SW 1271 (cell line): ENCODE measurements at regions not wholly inside any gene's neighbourhood (a gene's known extent, or its start where the extent isn't known, plus 50 kb on each side); places are given as distances from the start of the nearest gene placed in this dataset.
"Not testable (repeated sequence)": the region's sequence is repeated elsewhere in the genome, so short reads cannot be mapped to it uniquely, and the experiment has no call there.

Experiments used
- DNase-seq, 2 experiments: peaks; one replicate each; lab custom pipeline; 2025; lab: John Stamatoyannopoulos, UW

DNA sequence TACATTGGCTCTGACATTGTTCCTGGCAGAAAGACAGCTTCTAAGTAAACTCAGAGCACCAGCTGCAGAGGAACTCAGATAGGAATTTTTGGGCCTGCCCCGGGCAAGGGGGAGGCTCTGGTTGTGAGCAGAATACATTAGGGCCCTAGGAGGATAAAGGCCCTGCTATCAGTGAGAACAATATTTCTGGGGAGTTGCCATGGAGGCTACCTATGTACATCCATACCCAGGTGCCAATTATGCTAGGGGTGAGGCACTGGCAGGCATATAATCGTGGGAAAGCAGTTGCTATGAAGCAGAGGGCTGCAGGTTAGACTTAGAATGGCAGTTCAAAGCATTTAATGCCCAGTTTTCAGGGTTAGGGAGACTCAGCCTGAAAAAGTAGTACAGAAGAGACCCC, 273.5 kb upstream of the EDA2R start:
- DNase-seq: no peak

DNA sequence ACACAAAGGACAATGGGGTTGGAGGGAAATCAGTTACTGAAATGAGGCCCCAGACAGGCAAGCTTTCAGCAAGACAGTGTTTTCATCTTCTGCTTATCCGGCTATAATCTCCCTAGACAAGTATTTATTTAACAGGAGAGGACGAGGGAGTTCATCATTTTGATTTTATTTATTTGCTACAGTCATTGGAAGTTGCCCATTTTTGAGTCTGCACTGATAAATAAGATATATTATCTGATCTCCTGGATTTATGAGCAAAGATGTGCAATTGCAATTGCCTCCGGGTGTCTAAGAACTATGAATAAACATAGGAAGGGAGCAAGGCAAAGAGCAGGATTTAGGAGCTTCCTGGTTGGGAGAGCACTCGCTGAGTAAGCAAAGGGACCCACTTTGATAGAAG, 263.2 kb upstream of the EDA2R start:
- no peak for DNase-seq

DNA sequence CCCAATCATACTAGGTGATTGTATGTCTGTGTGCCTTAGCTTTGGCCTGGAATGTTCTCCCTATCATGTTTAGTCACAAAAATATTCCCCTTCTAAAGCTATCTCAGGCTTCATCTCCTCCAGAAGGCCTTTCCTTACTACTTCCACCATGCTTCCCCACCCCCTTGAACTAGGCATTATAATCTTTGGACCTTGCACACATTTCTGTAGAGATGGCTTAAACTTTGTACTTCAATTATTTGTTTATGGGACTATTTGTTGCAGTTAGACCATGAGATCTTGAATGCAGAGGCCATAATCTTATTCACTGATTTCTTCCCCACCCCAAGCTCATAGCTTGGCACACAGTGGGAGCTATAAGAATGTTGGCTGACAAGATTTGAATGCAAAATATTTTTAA, 262.0 kb upstream of the EDA2R start:
- DNase-seq: no peak

DNA sequence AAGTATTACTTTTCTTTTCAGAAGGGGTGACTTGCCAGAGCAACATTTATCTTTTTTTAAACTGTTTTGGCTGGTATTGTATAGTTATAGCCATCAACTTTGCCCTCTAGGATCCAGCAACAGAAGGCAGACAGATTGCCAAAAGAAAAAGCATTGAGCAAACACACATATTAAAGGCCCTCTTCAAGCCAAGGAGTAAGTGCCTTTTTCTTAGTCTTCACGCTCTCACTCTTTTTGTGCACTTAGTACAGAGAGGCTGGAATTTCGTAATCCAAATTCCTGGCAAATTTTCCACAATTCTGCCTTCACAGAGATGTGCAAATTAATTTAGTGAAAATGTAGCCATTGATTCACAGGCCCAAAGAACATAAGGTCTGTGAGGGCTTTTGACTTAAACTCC, 253.1 kb upstream of the EDA2R start:
- DNase-seq: no peak

DNA sequence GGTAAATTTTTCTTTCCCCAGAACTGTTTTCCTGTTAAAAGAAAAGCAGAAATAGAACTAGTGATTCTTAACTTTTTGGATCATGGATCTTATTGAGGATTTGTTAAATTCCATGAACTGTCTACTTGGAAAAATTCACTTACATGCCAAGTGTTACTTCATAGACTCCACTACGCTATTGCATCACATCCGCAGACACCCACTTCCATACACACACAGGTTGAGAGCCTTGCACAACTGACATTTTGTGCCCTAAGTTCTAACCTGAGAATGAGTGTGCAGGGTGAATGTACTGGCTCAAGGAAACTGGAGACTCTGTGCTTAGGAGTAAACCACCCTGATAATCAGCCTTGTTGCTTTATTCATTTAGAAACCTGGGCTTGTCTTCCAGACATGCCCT, 250.5 kb upstream of the EDA2R start:
- no peak for DNase-seq

DNA sequence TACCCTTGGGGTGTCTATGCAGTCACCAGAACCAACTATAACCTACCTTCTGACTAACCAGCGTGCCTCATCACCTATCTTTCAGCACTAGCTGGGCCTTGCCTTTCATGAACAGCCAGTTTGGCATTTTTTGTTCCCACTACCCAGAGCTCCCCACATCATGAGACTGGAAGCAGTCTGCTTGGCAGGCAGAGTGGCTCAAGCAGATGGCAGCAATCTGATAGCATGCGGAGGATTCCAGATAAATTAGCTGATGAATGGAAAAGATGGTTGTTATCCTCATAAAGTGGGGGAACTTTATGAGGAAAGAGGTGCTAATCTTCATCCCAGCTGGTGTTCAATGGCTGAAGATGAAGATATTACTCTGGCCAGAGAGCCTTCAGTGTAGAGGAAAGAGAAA, 243.2 kb upstream of the EDA2R start:
- no peak for DNase-seq

DNA sequence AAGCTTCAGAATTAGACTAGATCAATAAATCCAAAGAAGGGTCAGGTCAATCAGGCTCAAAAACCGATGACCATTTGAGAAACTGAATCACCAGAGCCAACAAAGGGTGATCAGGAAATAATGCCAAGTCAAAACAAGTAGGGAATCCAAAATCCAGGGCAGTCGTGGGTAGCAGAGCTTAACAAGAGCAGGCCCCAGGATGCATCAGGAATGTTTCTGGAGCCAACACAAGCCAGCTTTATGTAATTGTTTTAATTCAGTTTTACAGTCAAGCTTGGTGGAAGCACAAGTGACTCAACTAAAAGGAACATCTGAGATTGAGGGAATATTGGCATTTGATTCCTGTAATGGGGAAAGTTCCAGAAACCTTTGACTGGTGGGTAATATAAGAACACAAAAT, 237.9 kb upstream of the EDA2R start:
- no peak for DNase-seq

DNA sequence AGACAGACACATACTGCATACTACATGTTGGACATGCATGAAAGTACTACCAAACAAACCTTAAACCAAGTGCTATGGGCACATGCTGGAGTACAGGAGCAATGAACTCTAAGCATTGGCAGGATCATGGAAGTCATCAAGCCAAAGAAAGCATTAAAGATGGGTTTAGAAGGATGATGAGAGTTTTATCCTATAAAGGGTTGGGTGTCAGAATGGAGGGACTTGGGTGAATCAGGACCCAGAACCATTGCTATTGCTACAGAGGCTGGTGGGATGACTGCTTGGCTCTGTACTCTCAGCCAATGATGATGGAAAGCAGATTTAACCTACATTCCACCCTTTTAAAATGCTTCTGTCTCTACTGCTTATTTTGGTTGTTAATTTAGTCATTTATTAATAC, 233.9 kb upstream of the EDA2R start:
- DNase-seq: peak in 1 of 2 experiments; percentile 0

DNA sequence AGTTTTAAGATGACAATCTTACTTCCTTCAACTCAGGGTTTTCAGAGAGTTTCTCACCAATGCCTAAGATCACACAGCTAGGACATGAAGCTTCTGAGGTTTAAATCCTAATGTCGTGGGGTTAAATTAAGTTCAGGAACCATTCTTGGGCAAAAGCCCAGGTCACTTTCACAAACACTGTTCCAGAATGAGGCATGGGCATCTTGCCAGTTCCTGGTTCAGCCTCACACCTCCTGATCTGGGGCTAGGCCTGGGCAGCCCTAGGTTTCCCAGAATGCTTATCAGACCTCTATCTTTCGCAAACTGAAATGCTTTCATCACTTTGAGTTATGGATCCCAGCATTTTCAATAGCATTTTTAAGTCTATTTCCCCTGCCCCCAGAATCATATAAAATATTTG, 224.8 kb upstream of the EDA2R start:
- DNase-seq: no peak

DNA sequence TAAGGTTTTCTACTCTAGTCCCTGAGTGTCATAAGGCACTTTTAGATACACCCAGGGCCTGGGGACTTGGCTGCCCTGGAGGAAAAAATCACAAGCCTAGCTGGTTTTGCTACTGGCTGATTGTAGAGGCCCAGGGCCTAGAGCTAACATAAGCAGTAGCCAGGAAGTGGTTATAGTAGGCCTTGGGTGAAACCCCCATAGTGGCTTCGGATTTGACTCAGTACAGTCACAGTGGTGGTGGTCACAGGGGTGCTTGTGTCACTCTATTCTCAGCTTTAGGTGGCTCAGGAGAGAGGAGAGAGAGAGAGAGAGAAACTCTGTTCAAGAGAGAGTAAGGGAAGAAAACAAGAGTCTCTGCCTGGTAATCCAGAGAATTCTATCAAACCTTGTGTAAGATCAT, 194.5 kb upstream of the EDA2R start:
- DNase-seq: no peak

DNA sequence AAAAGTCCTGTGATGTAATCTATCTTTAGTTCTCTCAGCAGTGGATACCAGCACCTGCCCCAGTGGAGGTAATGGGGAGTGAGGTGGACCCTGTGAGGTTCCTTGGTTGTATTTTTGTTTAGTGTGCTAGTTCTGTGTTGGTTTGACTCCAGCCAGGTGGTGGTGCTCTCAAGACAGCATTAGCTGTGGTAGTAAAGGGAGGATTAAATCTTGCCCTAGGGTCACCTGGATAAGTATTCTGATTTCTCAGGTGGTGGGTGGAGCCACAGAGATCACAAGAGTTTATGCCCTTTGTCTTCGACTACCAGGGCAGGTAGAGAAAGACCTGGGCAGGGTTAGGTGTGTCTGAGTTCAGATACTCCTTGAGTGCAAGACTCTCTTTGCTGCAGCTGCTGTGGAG, 176.3 kb upstream of the EDA2R start:
- DNase-seq: no peak

DNA sequence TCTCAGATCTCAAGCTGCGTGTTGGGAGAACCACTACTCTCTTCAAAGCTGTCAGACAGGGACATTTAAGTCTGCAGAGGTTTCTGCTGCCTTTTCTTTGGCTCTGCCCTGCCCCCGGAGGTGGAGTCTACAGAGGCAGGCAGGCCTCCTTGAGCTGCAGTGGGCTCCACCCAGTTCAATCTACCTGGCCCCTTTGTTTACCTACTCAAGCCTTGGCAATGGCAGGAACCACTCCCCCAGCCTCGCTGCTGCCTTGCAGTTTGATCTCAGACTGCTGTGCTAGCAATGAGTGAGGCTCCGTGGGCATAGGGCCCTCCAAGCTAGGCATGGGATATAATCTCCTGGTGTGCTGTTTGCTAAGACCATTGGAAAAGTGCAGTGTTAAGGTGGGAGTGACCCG, 155.6 kb upstream of the EDA2R start:
- not testable (repeated sequence) for DNase-seq

DNA sequence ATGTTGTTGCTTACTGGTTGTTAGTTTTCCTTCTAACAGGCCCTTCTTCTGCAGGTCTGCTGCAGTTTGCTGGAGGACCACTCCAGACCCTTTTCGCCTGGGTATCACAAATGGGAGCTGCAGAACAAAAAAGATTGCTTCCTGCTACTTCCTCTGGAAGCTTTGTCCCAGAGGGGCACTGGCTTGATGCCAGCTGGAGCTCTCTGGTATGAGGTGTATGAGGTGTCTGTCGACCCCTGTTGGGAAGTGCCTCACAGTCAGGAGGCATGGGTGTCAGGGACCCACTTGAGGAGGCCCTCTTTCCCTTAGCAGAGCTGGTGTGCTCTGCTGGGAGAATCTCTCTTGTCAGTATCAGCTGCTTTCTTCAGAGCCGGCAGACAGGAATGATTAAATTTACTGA, 127.4 kb upstream of the EDA2R start:
- DNase-seq: no peak

DNA sequence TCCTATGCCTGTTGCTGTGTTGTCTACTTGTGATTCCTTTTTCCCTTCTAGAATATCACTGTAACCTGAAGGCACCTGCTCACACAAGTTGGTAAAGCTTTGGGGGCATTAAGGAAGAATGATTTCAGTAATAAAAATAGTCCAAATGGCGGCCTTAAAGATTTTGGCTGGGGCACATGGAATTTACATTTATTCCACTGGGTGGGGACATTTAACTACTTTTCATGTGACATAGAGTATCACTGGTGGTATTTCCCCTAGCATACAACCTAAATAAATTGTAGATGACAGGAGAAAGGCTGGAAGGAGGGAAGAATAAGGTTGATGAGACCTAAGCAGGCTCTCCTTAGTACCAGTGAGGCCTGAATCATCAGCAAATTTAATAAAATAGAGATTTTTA, 121.8 kb upstream of the EDA2R start:
- DNase-seq: peak in 1 of 2 experiments; percentile 0

DNA sequence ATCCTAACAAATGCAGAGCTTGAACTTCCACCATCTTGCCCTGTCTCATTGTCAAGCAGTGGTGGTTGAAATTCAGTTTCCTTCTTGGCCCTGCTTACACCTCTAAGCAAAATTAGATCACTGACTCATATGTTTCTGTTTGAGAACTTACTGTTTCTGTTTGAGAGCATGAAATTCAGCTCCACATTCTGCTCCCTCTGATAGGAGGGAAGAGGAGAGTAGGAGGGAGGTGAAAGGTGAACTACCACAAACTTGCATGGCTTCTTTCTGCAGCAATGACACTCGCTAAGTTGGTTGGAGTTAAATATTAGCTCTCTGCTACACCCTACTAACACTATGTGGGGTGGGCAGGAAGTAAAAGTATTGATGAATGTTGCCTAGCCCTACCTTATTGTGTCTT, 117.8 kb upstream of the EDA2R start:
- DNase-seq: no peak

DNA sequence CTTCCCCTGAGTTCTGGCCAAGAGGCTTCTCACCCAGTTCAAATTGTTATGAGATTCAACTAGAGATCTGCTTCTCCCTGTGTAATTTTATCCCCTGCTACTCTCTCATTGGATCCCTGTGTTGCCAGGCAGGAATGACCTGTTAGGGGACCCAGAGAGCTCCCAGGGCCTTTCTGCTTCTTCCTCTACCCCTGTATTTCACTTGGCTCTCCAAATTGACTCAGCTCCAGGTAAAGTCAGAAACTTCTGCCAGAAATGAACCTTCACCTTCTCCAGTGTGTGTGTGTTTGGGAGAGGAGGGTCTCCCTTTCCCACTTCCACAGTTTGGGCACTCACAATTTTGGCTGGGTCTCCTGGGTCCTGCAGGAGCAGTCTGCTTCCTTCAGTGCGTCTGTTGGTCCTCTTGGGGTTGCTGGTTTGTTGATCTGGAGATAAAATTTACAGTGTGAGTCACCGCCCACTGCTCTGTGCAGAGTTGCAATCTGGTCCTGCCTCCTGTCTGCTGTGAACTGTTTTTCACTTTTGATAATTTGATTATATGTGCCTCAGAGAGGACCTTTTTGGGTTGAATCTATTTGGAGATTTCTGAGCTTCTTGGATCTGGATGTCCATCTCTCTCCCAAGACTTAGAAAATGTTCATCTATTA, 112.4 kb upstream of the EDA2R start:
- DNase-seq: no peak

DNA sequence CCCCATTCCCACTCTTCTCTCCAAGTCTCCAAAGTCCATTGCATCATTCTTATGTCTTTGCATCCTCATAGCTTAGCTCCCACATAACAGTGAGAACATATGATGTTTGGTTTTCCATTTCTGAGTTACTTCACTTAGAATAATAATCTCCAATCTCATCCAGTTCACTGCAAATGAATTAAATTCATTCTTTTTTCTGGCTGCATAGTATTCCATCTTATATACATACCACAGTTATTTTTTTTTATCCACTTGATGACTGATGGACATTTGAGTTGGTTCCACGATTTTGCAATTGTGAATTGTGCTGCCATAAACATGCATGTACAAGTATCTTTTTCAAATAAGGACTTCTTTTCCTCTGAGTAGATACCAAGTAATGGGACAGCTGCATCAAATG, 105.6 kb upstream of the EDA2R start:
- not testable (repeated sequence) for DNase-seq

DNA sequence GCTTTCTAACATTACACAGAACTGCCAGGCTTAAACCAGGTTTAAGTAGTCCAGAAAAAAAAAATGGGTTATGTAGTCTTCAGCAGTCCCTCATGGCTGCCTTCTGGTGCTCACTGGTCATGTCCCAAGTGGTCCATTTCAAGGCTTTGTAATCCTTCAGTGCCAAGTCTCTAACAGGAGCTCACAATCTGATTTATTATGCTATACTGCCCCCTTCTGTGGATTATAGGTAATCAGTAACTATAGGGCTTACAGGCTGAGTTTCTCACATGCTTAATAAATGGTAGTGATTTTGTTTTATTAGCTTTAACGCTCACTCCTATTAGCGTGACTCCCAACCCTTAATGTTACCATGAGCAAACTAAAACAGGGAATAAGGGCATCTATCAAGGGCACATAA, 92.5 kb upstream of the EDA2R start:
- DNase-seq: peak; percentile 2 to 8

DNA sequence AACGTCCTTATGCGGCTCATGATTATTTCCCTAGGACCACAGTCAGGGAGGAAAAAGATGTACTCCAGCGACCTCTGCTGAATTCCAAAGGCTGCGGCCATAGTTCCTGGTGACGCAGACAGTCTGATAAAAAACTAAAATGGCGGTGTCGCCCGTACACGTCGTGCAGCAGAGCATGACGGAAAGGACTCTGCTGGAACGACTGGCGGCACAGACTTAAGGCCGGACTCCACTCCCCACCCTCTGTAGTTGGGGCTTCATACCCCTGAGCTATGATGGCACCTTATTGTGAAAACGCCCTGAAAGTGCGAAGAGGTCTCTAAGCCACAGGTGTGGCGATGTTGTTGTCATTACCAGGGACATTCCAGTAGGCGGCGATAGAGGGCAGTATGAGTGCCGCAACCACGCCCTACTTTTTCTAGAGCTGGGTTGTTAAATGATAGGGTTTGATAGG, 90.0 kb upstream of the EDA2R start:
- peak in 1 of 2 experiments; percentile 1 for DNase-seq

DNA sequence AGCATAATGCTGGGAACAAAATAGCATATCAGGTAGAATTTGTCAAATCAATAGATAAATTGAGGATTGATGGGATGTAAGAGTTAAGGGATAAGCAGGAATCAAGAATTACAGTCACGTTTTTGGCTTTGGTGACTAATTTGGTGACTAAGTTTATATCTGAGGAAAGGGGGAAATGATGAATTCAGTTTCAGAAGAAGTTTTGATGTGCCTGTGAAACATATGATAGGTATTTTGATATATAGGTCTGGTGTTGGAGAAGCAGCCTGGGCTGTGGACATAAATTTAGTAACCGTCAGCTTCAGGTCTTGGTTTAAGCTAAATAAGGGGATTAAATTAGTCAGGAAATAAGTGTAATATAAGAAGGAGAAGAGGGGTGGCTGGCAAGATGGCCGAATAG, 79.0 kb upstream of the EDA2R start:
- DNase-seq: no peak

DNA sequence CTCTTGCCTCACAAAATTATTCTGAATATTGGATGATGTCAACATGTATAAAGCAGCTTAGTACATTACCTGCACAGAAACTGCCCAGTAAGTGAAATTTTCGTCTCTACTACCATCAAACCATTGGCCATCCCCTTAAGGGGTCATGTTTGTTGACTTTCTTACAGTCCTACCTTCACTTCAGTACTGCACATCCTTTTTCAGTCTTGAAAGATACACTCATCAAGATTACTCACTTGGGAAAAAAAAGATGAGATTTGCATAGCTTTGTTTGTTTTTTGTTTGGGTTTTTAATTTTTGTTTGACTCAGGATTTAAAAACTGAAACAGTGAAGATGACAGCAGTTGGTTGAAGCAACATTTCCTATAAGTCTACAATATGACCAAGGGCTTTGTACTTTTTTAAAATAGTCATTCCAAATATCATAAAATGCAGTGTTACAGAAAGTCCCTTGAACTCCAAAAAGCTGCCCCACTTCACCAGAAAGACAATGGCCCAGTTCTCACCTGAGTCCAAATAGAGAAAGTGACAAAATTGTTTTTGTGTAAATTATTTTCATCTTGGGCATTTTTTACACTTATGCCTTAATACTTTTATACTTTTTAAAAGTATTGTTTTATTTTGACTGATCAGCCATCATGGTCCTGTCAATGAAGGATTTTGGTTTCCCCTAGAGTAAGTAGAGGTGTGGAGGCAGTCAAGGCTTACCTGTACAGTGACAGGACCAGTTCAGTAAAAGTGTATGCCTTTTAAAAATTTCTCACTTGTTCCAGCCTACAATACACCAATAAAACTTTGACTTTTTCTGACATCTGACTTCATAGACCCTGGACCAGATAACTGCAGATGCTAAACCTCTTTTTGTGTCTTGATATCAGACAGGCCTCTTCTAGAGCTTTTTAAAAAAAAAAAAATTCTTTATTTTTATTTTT, 59.7 kb upstream of the EDA2R start:
- DNase-seq: no peak

DNA sequence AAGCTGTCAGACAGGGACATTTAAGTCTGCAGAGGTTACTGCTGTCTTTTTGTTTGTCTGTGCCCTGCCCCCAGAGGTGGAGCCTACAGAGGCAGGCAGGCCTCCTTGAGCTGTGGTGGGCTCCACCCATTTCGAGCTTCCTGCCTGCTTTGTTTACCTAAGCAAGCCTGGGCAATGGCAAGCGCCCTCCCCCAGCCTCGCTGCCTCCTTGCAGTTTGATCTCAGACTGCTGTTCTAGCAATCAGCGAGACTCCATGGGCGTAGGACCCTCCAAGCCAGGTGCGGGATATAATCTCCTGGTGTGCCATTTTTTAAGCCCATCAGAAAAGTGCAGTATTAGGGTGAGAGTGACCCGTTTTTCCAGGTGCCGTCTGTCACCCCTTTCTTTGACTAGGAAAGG, 53.6 kb upstream of the EDA2R start:
- DNase-seq: not testable (repeated sequence)
